HG03558 (cell line): ENCODE measurements at regions not wholly inside any gene's neighbourhood (a gene's known extent, or its start where the extent isn't known, plus 50 kb on each side); places are given as distances from the start of the nearest gene placed in this dataset.

Experiments used
- ATAC-seq: cut with Tn5 transposase; IDR thresholded peaks from one replicate; pipeline ENCODE4 v1.9.1; 2021; ENCODE audit warnings: moderate number of reproducible peaks; ENCODE audit not compliant: unreplicated experiment; ENCODE audit errors: extremely low read depth

GRCh38 chr12:24198936-24199671 is 249.6 kb upstream of the SOX5 start:
- ATAC-seq, result no peak

- no peak for ATAC-seq
Observed at GRCh38 chr12:24198070-24198469, 248.6 kb upstream of the SOX5 start.

GRCh38 chr12:24197532-24197931 is 248.1 kb upstream of the SOX5 start:
- ATAC-seq, result no peak

GRCh38 chr12:24195063-24195462 is 245.6 kb upstream of the SOX5 start:
- no peak for ATAC-seq

GRCh38 chr12:24191117-24191516 is 241.6 kb upstream of the SOX5 start:
- ATAC-seq, result no peak

GRCh38 chr12:24185782-24186181 is 236.3 kb upstream of the SOX5 start:
- ATAC-seq, result no peak

GRCh38 chr12:24177889-24178288 is 228.4 kb upstream of the SOX5 start:
- ATAC-seq, result peak; percentile 86

- ATAC-seq, result no peak
Observed at GRCh38 chr12:24175929-24176328, 226.5 kb upstream of the SOX5 start.

GRCh38 chr12:24175284-24175683 is 225.8 kb upstream of the SOX5 start:
- ATAC-seq, result no peak

GRCh38 chr12:24173067-24173466 is 223.6 kb upstream of the SOX5 start:
- no peak for ATAC-seq

GRCh38 chr12:24172773-24173066 is 223.2 kb upstream of the SOX5 start:
- ATAC-seq, result no peak

GRCh38 chr12:24172031-24172772 is 222.7 kb upstream of the SOX5 start:
- ATAC-seq, result peak; percentile 72

GRCh38 chr12:24155042-24155441 is 205.6 kb upstream of the SOX5 start:
- ATAC-seq, result no peak

GRCh38 chr12:24153079-24153478 is 203.6 kb upstream of the SOX5 start:
- no peak for ATAC-seq

- ATAC-seq, result no peak
Observed at GRCh38 chr12:24152270-24152669, 202.8 kb upstream of the SOX5 start.

GRCh38 chr12:24143928-24144327 is 194.5 kb upstream of the SOX5 start:
- ATAC-seq, result no peak

- no peak for ATAC-seq
Observed at GRCh38 chr12:24139035-24139434, 189.6 kb upstream of the SOX5 start.

- ATAC-seq, result no peak
Observed at GRCh38 chr12:24138041-24138440, 188.6 kb upstream of the SOX5 start.

GRCh38 chr12:24135158-24135850 is 185.8 kb upstream of the SOX5 start:
- no peak for ATAC-seq

GRCh38 chr12:24134092-24134491 is 184.6 kb upstream of the SOX5 start:
- no peak for ATAC-seq

- ATAC-seq, result no peak
Observed at GRCh38 chr12:24133384-24133783, 183.9 kb upstream of the SOX5 start.
